GM10266 (cell line): ENCODE measurements at regions not wholly inside any gene's neighbourhood (a gene's known extent, or its start where the extent isn't known, plus 50 kb on each side); places are given as distances from the start of the nearest gene placed in this dataset.
"Not testable (repeated sequence)": the region's sequence is repeated elsewhere in the genome, so short reads cannot be mapped to it uniquely, and the experiment has no call there.

Source experiments
- DNase-seq: peaks from one replicate; pipeline ENCODE4 v3.0.0; 2012; ENCODE audit errors: extremely low spot score
- CTCF ChIP-seq: IDR thresholded peaks from 2 replicates; pipeline ENCODE4 v1.5.1; 2012; ENCODE audit warnings: mild to moderate bottlenecking, low read depth; ENCODE audit not compliant: control insufficient read depth, insufficient read depth; ENCODE audit errors: missing control alignments

DNA sequence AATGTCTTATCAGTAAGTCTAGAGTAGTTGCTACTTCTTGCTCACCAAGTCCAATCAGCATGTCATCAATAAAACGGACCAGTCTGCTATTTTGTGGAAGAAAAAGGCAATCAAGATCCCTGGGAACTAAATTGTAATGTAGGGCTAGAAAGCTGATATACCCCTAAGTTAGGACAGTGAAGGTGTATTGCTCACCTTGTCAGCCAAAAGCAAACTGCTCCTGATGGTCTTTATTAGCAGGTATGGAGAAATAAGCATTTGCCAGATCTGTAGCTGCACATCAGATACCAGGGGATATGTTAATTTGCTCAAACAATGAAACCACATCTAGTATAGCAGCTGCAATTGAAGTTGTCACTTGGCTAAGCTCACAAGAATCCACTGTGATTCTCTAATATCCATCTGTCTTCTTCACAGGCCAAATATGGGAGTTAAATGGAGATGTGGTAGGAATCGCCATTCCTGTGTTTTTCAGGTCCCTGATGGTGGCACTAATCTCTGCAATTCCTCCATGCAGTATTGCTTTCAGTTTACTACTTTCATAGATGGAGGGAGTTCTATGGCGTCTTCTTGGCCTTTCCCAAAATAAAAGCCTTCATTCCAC is 75.0 kb downstream of the TMEM237 start:
- no peak for TF ChIP-seq CTCF
- DNase-seq: no peak

DNA sequence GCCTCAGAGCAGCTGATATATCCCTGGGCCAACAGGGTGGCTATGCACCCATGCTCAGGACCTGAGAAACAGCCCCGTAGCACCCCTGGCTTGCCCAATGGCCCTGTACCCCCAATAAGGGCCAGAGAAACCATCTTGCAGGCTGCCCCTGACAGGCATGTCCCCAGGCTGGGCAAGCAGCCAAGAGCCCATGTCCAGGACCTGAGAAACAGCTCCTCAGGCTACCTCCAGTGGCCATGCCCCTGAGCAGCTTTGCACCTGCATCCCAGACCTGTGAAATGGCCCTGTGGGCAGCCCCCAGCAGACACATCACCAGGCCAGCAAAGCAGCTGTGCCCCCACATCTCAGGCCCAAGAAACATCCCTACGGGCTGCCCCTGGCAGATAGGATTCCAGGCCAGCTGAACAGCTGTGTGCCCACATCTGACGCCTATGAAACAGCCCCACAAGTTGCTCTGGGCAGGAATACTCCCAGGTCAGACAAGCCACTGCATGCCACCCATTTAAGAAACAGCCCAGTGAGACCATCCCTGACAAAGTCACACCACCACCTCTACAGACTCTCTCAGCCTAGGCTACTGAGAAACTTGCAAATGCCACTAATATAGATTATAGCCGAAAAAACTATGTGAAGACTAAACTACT is 84.1 kb downstream of the TMEM237 start:
- no peak for TF ChIP-seq CTCF
- no peak for DNase-seq

DNA sequence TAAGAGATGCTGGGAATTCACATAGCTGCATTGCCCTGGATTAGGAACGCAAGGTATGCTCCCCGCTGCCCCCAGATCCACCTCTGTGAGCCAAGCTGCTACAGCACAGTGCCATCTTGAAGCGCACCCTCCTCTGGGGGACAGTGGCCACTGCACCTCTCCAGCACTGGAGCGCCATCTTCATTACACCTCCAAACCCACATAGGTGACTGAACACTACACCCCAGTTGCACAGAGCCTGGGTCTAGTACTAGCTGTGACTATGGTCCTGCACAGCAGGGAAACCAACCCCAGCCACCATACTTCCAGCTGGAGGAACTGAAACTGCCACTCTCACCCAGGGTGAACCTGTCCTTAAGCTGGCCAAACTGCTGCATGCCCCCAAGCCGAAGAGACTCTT is 84.6 kb downstream of the TMEM237 start:
- TF ChIP-seq CTCF: no peak
- no peak for DNase-seq

DNA sequence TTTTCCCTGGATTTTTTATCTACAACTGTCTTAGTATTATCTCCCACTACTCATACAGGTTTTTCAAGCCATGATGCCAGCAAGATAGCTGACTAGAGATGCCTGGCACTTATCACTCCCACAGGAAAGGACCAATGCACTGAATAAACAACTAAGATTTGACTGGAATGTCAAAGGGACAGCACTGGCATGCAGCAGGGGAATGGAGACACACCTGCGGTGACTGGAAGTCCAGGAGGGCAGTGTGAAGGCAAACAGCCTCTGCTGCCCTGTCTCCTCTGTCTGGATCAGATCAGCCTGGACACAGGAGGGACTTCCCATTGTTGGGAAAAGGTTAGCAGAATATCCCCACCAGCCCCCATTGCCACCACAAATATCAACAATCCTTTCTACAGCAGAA is 85.1 kb downstream of the TMEM237 start:
- TF ChIP-seq CTCF: no peak
- DNase-seq: no peak

- no peak for DNase-seq
- no peak for TF ChIP-seq CTCF
Measured at GRCh38 chr2:201551901-201552300, 91.4 kb downstream of the TMEM237 start.

DNA sequence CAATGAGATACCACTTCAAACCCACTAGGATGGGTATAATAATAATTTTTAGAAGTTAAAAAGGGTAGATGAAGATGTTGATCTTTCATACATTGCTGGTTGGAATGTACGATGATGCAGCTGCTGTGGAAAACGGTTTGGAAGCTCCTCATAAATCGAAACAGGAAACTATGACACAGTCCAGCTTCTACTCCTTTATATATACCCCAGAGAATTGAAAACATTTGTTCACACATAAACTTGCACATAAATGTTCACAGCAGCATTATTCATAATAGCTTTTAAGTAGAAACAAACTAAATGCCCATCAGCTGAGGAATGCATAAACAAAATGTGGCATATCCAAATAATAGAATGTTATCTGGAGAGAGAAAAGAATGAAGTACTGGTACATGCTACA is 95.0 kb downstream of the STRADB start:
- DNase-seq: no peak
- TF ChIP-seq CTCF: no peak

DNA sequence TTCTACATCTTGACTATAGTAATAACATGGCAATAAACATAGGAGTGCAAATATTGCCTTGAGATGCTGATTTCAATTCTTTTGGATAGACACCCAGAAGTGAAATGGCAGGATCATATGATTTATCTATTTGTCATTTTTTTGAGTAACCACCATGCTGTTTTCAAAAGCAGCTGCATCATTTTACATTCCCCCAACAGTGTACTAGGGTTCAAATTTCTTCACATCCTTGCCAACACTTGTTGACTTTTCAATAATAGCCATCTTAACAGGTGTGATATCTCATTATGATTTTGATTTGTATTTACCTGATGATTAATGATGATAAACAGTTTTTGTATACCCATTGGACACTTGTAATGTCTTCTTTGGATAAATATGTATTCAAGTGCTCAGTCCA is 90.8 kb downstream of the STRADB start:
- TF ChIP-seq CTCF: no peak
- no peak for DNase-seq

GRCh38 chr2:201539271-201539670 is 87.7 kb downstream of the STRADB start:
- not testable (repeated sequence) for DNase-seq
